HG03378 (cell line): ENCODE measurements at regions not wholly inside any gene's neighbourhood (a gene's known extent, or its start where the extent isn't known, plus 50 kb on each side); places are given as distances from the start of the nearest gene placed in this dataset.

Experiments
- ATAC-seq: cut with Tn5 transposase; IDR thresholded peaks from one replicate; pipeline ENCODE4 v1.9.1; 2021; ENCODE audit warnings: mild to moderate bottlenecking, moderate library complexity; ENCODE audit not compliant: unreplicated experiment

DNA sequence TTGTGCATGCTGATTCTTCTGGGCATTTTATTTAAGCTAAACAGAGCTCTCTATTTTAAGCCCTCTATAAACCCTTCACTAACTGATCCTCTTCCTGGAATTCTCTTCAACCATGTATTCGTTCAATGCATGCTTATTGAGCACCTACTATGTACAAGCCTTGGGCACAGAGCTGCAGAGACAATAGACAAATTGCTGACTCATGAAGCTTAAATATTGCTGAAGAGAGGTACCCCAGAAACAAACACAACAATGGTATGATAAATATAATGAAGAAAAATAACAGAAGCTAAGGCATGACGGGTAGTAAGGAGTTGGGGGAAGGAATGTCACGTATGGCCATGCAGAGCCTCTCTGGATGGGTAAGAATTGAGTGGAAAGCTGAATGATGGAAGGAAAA, 222.2 kb downstream of the PPARGC1A start:
- no peak for ATAC-seq

DNA sequence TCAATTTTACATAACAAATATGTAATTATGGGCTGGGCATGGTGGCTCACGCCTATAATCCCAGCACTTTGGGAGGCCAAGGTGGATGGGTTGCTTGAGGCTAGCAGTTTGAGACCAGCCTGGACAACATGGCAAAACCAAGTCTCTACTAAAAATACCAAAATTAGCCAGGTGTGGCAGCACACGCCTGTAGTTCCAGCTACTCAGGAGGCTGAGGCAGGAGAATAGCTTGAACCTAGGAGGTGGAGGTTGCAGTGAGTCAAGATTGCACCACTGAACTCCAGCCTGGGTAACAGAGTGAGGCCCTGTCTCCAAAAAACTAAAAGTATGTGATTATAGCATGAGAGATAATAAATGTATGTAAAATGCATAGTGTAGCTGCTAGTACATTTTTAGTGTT, 229.0 kb downstream of the PPARGC1A start:
- ATAC-seq, result no peak

DNA sequence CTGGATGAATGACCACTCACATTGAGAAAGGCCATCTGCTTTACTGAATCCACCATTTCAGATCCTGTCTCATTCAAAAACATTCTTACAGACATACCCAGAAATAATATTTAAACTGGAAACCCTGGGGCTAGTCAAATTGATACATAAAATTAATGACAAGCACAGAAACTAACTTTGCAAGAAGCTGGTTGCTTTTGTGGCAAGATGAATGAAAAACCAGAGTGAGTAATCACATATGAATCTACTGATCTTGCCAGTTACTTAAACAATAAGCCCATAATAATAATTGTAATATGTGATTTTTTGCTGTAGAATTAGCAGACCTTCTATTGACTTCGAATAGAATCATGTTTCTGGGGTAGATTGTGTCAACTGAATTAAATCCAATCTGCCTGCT, 235.1 kb downstream of the PPARGC1A start:
- ATAC-seq, result no peak

DNA sequence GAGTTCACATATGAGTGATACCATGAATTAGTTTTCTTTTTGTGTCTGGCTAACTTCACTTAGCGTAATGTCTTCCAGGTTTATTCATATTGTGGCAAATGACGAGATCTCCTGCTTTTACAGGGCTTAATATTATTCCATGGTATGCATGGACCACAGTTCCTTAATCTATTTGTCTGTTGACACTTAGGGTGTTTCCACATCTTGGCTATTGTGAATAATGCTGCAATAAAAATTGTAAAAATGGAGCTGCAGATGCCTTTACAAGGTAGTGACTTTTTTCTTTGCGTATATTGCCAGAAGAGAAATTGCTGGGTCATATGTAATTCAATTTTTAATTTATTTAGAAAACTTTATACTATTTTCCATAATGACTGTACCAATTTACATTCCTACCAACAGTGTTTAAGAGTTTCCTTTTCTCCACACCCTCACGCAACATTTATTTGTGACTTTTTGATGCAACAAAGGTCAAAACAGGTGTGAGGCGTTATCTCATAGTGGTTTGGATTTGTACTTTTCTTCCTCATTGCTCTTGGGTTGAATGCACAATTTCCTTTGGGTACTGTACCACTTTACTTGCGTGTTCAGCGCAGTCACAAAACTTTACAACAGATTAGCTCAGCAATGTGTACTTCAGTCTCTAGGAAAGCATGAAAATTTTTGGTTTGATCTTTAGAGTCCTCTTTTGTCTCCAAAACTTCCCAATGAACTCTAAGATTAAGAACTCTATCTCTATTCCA, 240.8 kb downstream of the PPARGC1A start:
- no peak for ATAC-seq

DNA sequence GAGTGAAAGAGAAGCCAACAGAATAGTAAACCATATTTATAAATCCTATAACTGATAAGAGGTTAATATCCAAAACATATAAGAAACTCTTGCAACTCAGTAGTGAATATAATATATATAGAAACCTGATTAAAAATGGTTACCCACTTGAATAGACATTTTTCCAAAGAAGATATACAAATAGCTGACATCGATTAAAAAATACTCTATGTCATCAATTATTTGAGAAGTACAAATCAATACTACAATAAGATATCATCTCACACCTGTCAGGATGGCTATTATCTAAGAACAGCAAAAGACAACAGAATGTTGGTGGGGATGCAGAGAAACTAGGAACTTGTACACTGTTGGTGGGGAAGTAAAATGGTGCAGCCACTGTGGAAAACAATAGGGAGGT, 254.4 kb downstream of the PPARGC1A start:
- ATAC-seq, result no peak

DNA sequence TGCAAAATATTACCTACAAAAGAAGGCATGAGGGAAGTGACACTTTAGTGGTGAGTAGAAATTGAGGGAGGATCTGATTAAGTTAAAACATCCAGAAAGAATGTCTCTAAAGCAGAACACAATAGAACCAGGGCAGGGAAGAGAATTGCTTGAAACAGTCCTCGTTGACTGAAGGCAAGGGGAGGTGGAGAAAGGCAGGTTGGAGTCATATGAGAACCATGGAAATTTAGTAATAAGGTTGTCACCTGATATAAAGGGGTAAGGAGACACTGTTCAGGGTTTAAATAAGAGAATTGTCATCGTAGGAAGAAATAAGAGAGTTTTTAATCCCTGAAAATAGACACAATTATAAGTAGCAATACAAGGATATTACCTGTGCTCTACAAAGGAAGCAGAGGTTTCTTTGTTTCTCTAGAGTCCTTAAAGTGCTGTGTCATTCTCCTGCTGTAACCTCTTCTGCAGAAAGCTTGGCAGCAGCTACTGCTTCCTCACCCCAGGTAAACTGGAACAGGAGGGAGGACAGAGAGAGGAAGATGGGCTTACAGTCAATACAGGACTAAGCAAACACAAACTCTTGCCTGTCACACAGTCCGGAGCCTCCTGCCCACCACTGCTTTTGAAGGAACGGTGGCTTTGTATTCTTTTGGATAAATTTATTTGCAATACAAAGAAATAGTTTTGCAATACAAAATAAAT, 258.4 kb downstream of the PPARGC1A start:
- no peak for ATAC-seq

DNA sequence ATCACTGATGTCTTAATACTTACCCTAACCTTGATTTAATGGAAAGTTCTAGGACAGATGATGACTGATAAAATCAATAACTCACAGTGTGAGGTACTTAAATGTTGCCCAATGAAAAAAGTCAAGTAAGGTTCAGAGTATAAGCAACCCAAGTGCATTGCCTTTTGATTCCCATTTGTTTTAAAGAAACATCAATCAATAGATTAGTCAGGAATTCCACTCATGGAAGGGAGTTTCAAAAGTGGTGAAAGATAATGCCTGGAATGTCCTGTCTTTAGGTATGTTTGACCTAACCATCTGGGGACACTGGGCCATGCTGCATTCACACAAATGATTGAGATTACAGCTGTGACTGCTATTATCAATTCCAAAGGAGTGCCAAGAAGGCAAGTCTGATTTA, 259.7 kb downstream of the PPARGC1A start:
- ATAC-seq, result no peak

DNA sequence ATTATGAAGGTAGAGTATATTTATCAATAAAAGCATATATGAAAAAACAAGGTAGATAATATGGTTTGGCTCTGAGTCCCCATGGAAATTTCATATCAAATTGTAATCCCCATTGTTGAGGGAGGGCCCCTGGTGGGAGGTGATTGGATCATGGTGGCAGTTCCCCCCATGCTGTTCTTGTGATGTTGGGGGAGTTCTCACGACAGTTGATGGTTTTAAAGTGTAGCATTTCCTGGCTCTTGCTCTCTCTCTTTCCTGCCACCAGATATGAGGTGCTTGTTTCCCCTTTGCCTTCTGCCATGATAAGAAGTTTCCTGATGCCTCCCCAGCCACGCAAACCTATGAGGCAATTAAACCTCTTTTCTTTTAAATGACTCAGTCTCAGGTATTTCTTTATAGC, 260.4 kb downstream of the PPARGC1A start:
- no peak for ATAC-seq

DNA sequence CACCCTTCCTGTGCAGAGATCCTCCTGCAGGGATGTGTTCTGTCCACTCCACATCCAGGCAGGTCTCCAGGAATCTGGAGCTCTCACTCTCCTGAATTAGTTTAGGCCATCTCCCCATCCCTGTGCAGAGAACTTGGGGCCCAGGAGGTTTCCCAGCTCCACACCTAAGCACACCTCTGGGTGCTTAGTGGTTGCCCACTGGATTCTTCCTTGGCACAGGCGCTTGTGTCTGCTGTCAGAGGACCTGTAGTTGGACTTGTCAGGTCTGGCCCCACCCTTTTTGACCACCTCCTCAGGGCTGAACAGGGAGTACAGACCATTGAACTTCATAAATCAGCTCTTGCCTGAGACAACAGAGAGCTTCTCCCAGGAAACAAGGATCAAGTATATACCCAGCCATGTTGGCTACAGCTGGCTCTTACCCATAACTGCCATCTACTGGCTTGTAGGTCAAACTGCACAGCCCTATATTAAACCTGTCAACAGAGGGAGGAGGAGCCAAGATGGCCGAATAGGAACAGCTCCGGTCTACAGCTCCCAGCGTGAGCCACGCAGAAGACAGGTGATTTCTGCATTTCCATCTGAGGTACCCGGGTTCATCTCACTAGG, 275.5 kb downstream of the PPARGC1A start:
- ATAC-seq, result no peak

DNA sequence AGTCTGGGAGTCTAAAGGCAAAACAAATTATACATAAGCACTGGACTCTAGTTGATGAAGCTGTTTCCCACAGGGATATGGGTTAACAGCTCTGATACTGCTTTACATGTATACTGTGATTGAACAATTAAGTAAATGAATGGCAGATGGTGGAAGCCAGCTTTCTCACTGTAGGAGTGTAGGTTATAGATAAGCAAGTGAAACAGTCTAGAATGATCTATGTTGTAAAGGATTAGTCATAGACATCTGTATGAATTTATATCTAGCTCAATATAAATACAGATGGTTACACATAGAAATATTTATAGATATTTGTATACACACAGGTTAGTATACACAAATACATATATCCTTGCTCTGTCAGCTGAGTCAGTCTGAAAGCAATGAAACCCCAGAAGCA, 276.1 kb downstream of the PPARGC1A start:
- ATAC-seq, result no peak

DNA sequence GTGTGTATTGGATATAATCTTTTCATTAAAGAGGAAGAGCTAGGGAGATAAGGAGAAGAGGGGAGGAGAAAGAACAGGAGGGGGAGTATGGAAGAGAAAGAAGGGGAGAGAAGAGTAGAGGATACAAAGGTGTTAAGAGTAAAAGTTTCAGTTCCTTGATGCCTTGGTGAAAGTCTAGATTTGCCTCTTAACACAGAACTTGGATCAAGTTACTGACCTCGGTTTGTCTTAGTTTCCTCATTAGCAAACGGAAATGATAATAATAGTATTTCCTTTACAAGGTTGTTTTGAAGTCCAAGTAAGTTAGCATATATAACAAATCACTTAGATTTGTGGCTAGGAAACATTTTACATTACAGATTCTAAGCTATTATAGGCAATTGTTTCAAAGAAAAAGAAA, 287.1 kb downstream of the PPARGC1A start:
- no peak for ATAC-seq

DNA sequence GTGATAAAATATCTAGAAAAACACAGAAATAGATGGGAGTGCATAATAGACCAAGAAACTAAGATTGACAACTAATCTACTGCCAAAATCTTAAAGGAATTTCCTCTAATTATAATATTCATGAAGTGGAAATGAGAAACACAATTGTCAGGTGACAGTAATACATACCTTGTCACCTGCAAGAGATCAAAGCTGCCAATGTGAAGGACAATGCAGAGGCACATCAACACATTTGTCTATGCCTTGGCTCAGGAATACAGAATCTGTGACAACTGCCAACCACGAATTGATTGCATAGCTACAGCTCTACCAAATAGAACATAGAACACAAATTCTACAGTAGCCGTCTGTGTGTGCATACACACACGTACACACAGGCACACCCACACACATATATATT, 295.7 kb downstream of the PPARGC1A start:
- no peak for ATAC-seq

DNA sequence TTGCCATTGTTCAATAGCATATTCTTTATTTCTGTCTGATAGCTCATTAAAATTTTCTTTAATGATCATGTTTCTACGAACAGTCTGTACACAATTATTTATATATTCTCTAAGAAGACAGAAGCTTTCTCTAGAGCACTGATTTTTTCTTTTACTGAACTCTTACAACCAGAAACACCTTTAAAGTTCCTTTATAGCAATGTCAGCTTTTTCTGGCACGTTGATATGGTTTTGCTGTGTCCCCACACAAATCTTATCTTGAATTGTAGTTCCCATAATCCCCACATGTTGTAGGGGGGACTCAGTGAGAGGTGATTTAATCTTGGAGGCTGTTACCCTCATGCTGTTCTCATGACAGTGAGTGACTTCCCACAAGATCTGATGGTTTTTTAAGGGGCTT, 299.4 kb downstream of the PPARGC1A start:
- ATAC-seq, result no peak

DNA sequence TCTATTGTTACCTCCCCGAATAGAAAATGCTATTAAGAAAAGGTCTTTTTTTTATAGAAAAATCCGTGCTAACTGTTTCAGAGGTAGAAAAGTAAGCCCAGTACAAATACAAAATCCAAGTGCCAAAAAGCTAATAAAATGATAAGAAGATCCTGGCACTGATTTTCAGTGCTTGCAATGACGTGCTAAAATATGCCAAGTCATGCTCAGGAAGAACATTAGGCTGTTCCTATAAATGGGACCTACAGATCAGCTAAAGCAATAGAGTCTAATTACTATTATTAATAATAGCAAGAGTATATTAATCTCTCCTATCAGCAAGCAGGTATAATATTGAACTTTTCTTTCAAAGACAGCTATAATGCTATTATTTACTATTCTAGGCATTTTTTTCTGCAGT, 305.8 kb downstream of the PPARGC1A start:
- no peak for ATAC-seq

DNA sequence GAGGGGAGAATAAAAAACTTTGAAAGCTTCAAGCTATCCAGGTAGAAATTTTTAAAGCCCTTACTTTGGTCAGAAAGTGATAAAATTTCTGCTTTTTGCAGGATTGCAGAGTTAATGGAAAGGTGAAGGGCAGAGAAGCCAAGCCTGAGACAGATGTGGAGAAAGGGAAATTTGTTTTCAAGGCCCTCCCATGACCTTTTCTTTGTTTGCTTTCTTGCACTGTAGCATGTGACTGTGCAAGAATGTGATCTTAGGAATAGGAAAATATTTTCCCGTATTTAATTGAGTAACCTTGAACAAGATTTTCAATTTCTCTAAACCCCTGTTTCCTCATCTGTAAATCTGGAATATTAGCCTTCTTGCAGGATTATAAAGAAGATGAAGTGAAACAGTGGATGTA, 307.2 kb downstream of the PPARGC1A start:
- ATAC-seq, result no peak

DNA sequence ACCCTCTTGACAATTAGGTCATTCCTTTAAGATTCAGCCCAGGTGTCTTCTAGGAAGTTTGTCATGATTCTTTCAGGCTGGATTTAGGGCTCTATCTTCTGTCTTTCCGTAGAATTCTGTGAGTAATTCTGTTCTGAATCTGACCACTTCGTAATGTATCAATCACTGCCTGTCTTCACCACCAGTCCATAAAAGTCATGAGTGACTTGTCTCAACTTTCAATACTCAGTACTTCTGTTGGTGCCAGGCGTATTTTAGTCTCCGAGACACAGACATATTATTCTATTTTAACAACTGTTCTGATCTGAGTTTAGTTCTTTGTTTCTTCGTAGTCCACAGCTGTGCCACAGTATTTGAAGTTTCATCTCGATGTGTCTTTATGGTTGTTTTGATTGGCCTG, 310.7 kb downstream of the PPARGC1A start:
- ATAC-seq, result no peak

DNA sequence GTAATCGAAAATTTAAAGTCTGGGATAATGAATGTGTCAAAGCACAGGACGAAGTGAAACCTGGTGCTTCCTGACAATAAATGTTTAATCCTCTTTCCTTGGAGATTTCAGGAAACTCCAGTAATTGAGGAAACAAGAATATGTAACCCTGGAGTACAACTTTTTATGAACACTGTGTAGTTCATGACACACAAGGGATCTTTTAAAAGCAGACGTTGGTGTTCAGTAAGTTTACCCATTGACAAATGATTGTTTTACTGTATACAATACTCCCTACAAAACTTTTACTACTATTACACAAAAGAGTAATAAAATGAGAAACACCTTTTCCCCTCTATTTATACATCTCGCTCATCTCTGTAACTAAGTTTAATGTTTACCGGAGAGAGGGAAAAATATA, 312.4 kb downstream of the PPARGC1A start:
- ATAC-seq, result no peak

DNA sequence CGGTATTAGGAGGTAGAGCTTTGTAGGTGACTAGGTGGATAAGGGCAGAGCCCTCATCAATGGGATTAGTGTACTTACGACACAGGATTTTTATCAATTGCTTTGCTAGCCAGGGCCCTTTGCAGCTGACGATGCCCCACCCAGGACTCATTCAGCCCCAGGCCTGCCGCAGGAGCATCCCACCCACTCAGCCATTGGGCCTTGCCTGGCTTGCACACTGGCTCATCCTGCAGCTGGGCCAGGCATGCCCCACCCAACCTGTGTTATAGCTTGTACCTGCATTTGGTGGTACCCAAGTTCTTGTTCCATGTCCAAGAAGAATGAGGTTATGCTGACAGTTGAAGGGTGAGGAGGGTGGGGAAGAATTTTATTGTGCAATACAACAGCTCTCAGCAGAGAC, 317.5 kb downstream of the PPARGC1A start:
- ATAC-seq, result no peak

DNA sequence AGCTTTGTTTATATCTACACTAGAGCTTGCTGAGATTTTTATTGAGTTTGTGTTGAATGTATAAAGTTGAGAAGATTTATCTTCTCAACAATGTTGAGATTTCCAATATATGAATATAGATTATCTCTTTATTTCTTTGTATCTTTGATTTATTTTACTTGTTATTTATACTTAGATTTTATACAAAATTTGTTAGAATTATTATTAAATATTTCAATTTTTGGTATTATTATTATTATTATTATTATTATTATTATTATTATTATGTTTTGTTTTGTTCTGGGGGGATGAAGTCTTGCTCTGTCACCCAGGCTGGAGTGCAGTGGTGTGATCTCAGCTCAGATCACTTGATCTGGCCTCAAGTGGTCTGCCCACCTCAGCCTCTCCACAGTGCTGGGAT, 322.5 kb downstream of the PPARGC1A start:
- ATAC-seq, result no peak

DNA sequence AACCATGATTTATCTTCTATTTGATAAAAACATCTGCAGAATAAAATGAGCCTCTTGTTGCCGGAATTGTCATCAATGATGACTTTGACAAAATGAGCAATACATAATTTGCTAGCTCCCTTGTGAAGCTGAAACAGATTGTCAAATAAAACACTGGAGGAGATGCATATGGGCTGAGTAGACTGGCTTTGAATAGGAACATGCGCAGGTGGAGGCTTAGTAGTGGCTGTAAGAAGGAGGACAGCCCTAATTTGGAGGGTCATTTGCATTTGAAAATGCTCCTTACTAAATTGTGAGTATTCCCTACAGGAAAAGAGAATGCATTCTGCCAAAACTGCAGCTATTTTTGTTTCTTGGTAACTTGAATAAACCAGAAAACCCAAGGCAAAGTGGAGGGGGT, 329.1 kb downstream of the PPARGC1A start:
- ATAC-seq, result no peak

DNA sequence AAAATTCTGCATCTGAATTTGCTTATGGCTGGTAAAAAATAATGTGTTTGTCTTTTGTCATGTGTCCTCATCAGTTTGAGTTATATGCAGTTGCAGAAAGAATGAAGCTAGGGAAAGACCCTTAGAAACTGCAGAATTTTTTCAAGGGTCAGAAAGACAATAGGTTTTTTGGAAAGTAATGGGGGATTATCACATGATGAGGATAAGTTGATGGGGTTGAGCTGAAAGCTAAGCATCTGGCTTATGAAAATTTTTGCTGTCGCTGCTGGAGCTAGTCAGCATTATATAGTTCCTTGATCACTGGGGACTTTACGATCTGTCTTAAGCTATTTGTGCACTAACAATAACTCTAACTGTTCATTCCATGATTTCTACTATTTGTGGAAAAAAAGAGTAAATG, 331.7 kb downstream of the PPARGC1A start:
- ATAC-seq, result no peak

DNA sequence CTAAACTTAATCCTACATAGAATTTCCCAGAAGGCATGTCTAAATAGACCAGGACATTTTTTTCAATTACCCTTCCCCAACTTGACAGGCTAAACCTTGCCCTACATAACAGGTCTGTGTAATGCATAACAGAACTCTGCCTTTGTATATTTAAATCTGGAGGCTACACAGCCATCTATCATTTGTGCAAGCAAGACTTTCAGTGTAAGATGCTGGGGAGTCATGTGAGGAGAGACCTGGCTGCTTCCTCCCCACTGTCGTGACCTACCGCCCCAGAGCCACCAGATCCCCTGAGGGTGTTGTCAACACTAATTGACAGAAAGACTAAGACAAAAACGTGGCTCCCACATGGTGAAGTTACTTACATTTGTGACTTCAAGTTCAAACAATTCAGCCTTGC, 342.2 kb downstream of the PPARGC1A start:
- no peak for ATAC-seq
